ENCODE measurements at regions not wholly inside any gene's neighbourhood (a gene's known extent, or its start where the extent isn't known, plus 50 kb on each side); places are given as distances from the start of the nearest gene placed in this dataset.

GRCh38 chr6:134435814-134436280 lies 117.9 kb upstream of the SGK1 start:
- DNase-seq (ENCODE audit: low spot score in 2 of 2), result no peak
- no peaks in the 10 kb centered on the region for H3K9me3 ChIP-seq
- no peaks in the 10 kb centered on the region for H3K4me1 ChIP-seq
- H3K27me3 ChIP-seq, result no peaks in the 10 kb centered on the region
- TF ChIP-seq CTCF (IDR thresholded peaks at IDR 0.05), result no peak
- no peak overlapping the region for H3K27ac ChIP-seq
- intact Hi-C loops (cut with DNase I), result no loop called here
- peak overlapping the region in 1 of 2 donors; percentile 13 for H3K4me3 ChIP-seq
- H3K36me3 ChIP-seq, result no peaks in the 10 kb centered on the region

- TF ChIP-seq CTCF (IDR thresholded peaks at IDR 0.05), result no peak
- H3K36me3 ChIP-seq, result no peaks in the 10 kb centered on the region
- H3K4me3 ChIP-seq, result no peak overlapping the region
- H3K4me1 ChIP-seq, result no peaks in the 10 kb centered on the region
- intact Hi-C loops (cut with DNase I), result no loop called here
- DNase-seq (ENCODE audit: low spot score in 2 of 2), result no peak
- H3K9me3 ChIP-seq, result no peaks in the 10 kb centered on the region
- no peaks in the 10 kb centered on the region for H3K27me3 ChIP-seq
- no peak overlapping the region for H3K27ac ChIP-seq
Observed at GRCh38 chr6:134434019-134434942, 116.4 kb upstream of the SGK1 start.

- intact Hi-C loops (cut with DNase I), result no loop called here
- Histone ChIP-seq H3K4me3 (no peak overlapping the region), H3K27me3 (no peaks in the 10 kb centered on the region), H3K27ac (no peak overlapping the region), H3K9me3 (no peaks in the 10 kb centered on the region), H3K4me1 (no peaks in the 10 kb centered on the region), H3K36me3 (no peaks in the 10 kb centered on the region)
- no peak for DNase-seq (ENCODE audit: low spot score in 2 of 2)
- TF ChIP-seq CTCF (IDR thresholded peaks at IDR 0.05), result no peak
Observed at GRCh38 chr6:134432036-134432435, 114.1 kb upstream of the SGK1 start.

GRCh38 chr6:134431421-134431859 lies 113.5 kb upstream of the SGK1 start:
- Histone ChIP-seq H3K36me3 (no peaks in the 10 kb centered on the region), H3K4me3 (no peak overlapping the region), H3K27ac (no peak overlapping the region), H3K27me3 (no peaks in the 10 kb centered on the region), H3K4me1 (no peaks in the 10 kb centered on the region), H3K9me3 (no peaks in the 10 kb centered on the region)
- DNase-seq (ENCODE audit: low spot score in 2 of 2), result no peak
- TF ChIP-seq CTCF (IDR thresholded peaks at IDR 0.05), result no peak
- intact Hi-C loops (cut with DNase I), result no loop called here

- no peak for DNase-seq (ENCODE audit: low spot score in 2 of 2)
- Histone ChIP-seq H3K27me3 (no peaks in the 10 kb centered on the region), H3K4me1 (no peaks in the 10 kb centered on the region), H3K27ac (no peak overlapping the region), H3K9me3 (no peaks in the 10 kb centered on the region), H3K4me3 (no peak overlapping the region), H3K36me3 (no peaks in the 10 kb centered on the region)
- intact Hi-C loops (cut with DNase I), result no loop called here
- TF ChIP-seq CTCF (IDR thresholded peaks at IDR 0.05), result no peak
Observed at GRCh38 chr6:134429861-134430380, 112.0 kb upstream of the SGK1 start.

Measured in ascending aorta (tissue), 2 donors.